ENCODE measurements at regions not wholly inside any gene's neighbourhood (a gene's known extent, or its start where the extent isn't known, plus 50 kb on each side); places are given as distances from the start of the nearest gene placed in this dataset.

DNA sequence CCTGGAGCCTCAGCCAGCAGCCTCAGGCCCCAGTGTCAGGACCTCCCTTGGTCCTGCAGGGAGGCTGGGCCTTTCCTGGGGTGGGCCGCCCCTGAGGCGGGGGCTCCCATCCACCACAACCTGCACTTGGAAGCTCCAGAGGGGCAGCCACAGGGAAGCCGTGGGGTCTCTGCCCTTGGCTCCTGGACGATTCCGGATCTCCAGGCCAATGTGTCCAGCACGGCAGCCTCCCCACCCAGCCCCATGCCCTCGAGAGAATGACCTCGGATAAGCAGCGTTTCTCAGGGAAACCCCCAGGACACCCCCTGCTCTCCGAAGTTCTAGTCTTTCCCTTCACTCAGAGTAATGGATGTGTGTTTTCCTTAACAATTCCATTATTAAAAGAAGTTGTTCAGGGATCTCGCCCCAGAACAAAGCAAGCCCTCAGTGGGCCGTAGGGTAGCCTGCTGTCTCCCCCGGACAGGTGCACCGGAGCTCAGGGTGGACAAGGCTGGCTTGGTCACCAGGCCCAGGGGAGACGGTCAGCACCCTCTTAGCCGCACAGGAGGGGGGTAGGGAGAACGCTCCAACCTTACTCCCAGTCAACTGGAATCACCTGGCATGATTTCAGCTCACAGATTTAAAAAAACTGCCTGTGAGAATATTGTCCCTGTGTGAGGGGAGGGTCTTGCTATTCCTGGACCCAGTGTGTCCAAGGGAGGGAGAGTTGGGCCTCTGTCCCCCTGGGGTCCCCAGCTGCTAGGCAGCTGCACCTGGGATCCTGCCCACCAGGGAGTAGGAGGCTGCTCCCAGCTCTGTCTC lies 72.2 kb upstream of the OTOS start:
- no peak for TF ChIP-seq POLR2A (IDR thresholded peaks at IDR 0.05)
- TF ChIP-seq, protein P1, sequence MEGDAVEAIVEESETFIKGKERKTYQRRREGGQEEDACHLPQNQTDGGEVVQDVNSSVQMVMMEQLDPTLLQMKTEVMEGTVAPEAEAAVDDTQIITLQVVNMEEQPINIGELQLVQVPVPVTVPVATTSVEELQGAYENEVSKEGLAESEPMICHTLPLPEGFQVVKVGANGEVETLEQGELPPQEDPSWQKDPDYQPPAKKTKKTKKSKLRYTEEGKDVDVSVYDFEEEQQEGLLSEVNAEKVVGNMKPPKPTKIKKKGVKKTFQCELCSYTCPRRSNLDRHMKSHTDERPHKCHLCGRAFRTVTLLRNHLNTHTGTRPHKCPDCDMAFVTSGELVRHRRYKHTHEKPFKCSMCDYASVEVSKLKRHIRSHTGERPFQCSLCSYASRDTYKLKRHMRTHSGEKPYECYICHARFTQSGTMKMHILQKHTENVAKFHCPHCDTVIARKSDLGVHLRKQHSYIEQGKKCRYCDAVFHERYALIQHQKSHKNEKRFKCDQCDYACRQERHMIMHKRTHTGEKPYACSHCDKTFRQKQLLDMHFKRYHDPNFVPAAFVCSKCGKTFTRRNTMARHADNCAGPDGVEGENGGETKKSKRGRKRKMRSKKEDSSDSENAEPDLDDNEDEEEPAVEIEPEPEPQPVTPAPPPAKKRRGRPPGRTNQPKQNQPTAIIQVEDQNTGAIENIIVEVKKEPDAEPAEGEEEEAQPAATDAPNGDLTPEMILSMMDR (IDR thresholded peaks at IDR 0.05) = no peak

Measured in right lobe of liver (tissue), 4 donors.